SK-N-SH (cell line): ENCODE measurements at regions not wholly inside any gene's neighbourhood (a gene's known extent, or its start where the extent isn't known, plus 50 kb on each side); places are given as distances from the start of the nearest gene placed in this dataset.

Experiments
- CTCF ChIA-PET: fragments of 300-600, 350-600 bp; formaldehyde crosslinking; extraction: SDS; loops from one replicate; lab custom pipeline; 2021; lab: Yijun Ruan, JAX
- POLR2A ChIA-PET: fragments of 350-600 bp; sonication (Branson Sonifier 250); formaldehyde crosslinking; extraction: SDS; loops from one replicate; lab custom pipeline; 2020; ENCODE audit warnings: antibody characterized with exemption, inconsistent platforms; lab: Yijun Ruan, JAX
- DNase-seq: peaks from one replicate; pipeline ENCODE4 v3.0.0; 2012
- H2AFZ ChIP-seq: fragments of 200-600 bp; sonication (generic); 2 replicates; pipeline ENCODE4 v1.8.1; 2016; ENCODE audit warnings: antibody characterized with exemption, mild to moderate bottlenecking, low read depth
- H3F3A ChIP-seq: fragments of 200-600 bp; sonication (generic); replicated peaks from 2 replicates; pipeline ENCODE3; 2016; ENCODE audit warnings: antibody characterized with exemption, mild to moderate bottlenecking; ENCODE audit not compliant: insufficient read depth
- H3K27ac ChIP-seq, 2 experiments: fragments of 200-500 bp in 1 of 2; fragments of 200-600 bp in 1 of 2; sonication (Bioruptor generic) in 1 of 2; sonication (generic), shearing (Covaris generic) in 1 of 2; 2 replicates each; pipeline versions ENCODE4 v1.5.1 to v1.6.1; 2014 to 2016; ENCODE audit warnings: low read depth in 2 of 2, inconsistent platforms in 1 of 2, low read length in 1 of 2, mild to moderate bottlenecking in 1 of 2, mixed read lengths in 1 of 2
- H3K27me3 ChIP-seq: fragments of 200-600 bp; sonication (generic), shearing (Covaris generic); 2 replicates; pipeline ENCODE4 v1.6.1; 2016; ENCODE audit warnings: mixed run types; ENCODE audit not compliant: insufficient read depth
- H3K36me3 ChIP-seq, 2 experiments: fragments of 200-500 bp in 1 of 2; fragments of 200-600 bp in 1 of 2; sonication (Bioruptor generic) in 1 of 2; sonication (generic) in 1 of 2; replicated peaks in 1 of 2; 2 replicates each; pipeline versions ENCODE3 to v1.5.1; 2014 to 2016; ENCODE audit warnings: low read length in 1 of 2, mild to moderate bottlenecking in 1 of 2; ENCODE audit not compliant: insufficient read depth in 2 of 2, control insufficient read depth in 1 of 2
- H3K4me1 ChIP-seq, 2 experiments: fragments of 200-500 bp in 1 of 2; fragments of 200-600 bp in 1 of 2; sonication (Bioruptor generic) in 1 of 2; sonication (generic), shearing (Covaris generic) in 1 of 2; 2 replicates each; pipeline versions ENCODE4 v1.5.1 to v1.6.1; 2014 to 2016; ENCODE audit warnings: low read depth in 1 of 2, low read length in 1 of 2, mixed run types in 1 of 2; ENCODE audit not compliant: insufficient read depth in 2 of 2, control insufficient read depth in 1 of 2
- H3K4me2 ChIP-seq: fragments of 200-600 bp; sonication (generic), shearing (Covaris generic); 2 replicates; pipeline ENCODE4 v1.6.1; 2017; ENCODE audit warnings: mixed run types
- H3K4me3 ChIP-seq, 2 experiments: fragments of 200-500 bp in 1 of 2; fragments of 200-600 bp in 1 of 2; sonication (Bioruptor generic) in 1 of 2; sonication (generic), shearing (Covaris generic) in 1 of 2; 2 replicates each; pipeline versions ENCODE4 v1.5.1 to v1.8.1; 2014 to 2016; ENCODE audit warnings: low read depth in 2 of 2, inconsistent platforms in 1 of 2, low read length in 1 of 2, mild to moderate bottlenecking in 1 of 2, mixed read lengths in 1 of 2, moderate library complexity in 1 of 2
- H3K79me2 ChIP-seq: fragments of 200-600 bp; sonication (generic); 2 replicates; pipeline ENCODE4 v1.8.1; 2017; ENCODE audit warnings: mild to moderate bottlenecking; ENCODE audit not compliant: insufficient read depth
- H3K9ac ChIP-seq: fragments of 200-600 bp; sonication (generic); 2 replicates; pipeline ENCODE4 v1.6.1; 2017; ENCODE audit warnings: mixed run types
- H3K9me2 ChIP-seq: fragments of 200-600 bp; sonication (generic); 2 replicates; pipeline ENCODE4 v1.6.1; 2017; ENCODE audit warnings: mixed run types
- H3K9me3 ChIP-seq: fragments of 200-600 bp; sonication (generic); 2 replicates; pipeline ENCODE4 v1.6.1; 2017; ENCODE audit warnings: mixed run types, mild to moderate bottlenecking, moderate library complexity
- H4K20me1 ChIP-seq: fragments of 200-600 bp; sonication (generic); 2 replicates; pipeline ENCODE4 v1.6.1; 2017; ENCODE audit warnings: mild to moderate bottlenecking, mixed run types; ENCODE audit not compliant: insufficient read depth
- ELF1 ChIP-seq: IDR thresholded peaks from 2 replicates; pipeline ENCODE4 v1.4.0; 2012
- FOSL2 ChIP-seq: IDR thresholded peaks from 2 replicates; pipeline ENCODE4 v1.4.0; 2012; ENCODE audit warnings: low read depth, mild to moderate bottlenecking, moderate library complexity, borderline replicate concordance
- GABPA ChIP-seq: IDR thresholded peaks from 2 replicates; pipeline ENCODE4 v1.4.0; 2012; ENCODE audit warnings: low read depth, mild to moderate bottlenecking
- JUND ChIP-seq: IDR thresholded peaks from 2 replicates; pipeline ENCODE4 v1.4.0; 2012
- MEF2A ChIP-seq: IDR thresholded peaks from 2 replicates; pipeline ENCODE4 v1.4.0; 2012; ENCODE audit warnings: low read depth, borderline replicate concordance
- NFIC ChIP-seq: IDR thresholded peaks from 2 replicates; pipeline ENCODE4 v1.4.0; 2012; ENCODE audit warnings: borderline replicate concordance
- NRF1 ChIP-seq: IDR thresholded peaks from 2 replicates; pipeline ENCODE4 v1.6.1; 2012; ENCODE audit warnings: low read depth, mild to moderate bottlenecking, low read length
- POLR2AphosphoS5 ChIP-seq: IDR thresholded peaks from 2 replicates; pipeline ENCODE4 v1.6.1; 2012; ENCODE audit warnings: low read depth, low read length
- RCOR1 ChIP-seq: fragments of 150-350 bp; IDR thresholded peaks from 2 replicates; pipeline ENCODE4 v1.6.1; 2017; ENCODE audit warnings: antibody characterized with exemption, low read length
- RFX5 ChIP-seq: IDR thresholded peaks from 2 replicates; pipeline ENCODE4 v1.6.1; 2012; ENCODE audit warnings: mild to moderate bottlenecking, improper control_type of control experiment, low read length
- RXRA ChIP-seq: IDR thresholded peaks from 2 replicates; pipeline ENCODE4 v1.4.0; 2012; ENCODE audit warnings: low read depth, mild to moderate bottlenecking, borderline replicate concordance
- TAF1 ChIP-seq: IDR thresholded peaks from 2 replicates; pipeline ENCODE4 v1.6.1; 2012; ENCODE audit warnings: low read depth, mild to moderate bottlenecking, low read length, moderate library complexity, borderline replicate concordance
- TEAD4 ChIP-seq: IDR thresholded peaks from 2 replicates; pipeline ENCODE4 v1.4.0; 2012; ENCODE audit warnings: mild to moderate bottlenecking, borderline replicate concordance; ENCODE audit not compliant: insufficient read depth
- WGBS: methylation state at CpG from one replicate; pipeline ENCODE4 v1.1.6; 2017; ENCODE audit warnings: low lambda C conversion rate; 5-methylcytosine and 5-hydroxymethylcytosine counted together
- TF ChIP-seq, protein P1 (sequence below): IDR thresholded peaks from 2 replicates; pipeline ENCODE4 v1.4.0; 2012; ENCODE audit warnings: low read depth, borderline replicate concordance
- TF ChIP-seq, protein P2 (sequence below): fragments of 150-350 bp; IDR thresholded peaks from 2 replicates; pipeline ENCODE4 v1.6.1; 2016; ENCODE audit warnings: mild to moderate bottlenecking, low read depth, low read length
- TF ChIP-seq, protein P3 (sequence below): IDR thresholded peaks from 2 replicates; pipeline ENCODE4 v1.4.0; 2012; ENCODE audit warnings: low read depth, borderline replicate concordance
- TF ChIP-seq, protein P4 (sequence below): IDR thresholded peaks from 2 replicates; pipeline ENCODE4; 2012
- TF ChIP-seq, protein P5 (sequence below): IDR thresholded peaks from 2 replicates; pipeline ENCODE4 v1.6.1; 2012; ENCODE audit warnings: mild to moderate bottlenecking, low read depth, low read length, moderate library complexity

DNA sequence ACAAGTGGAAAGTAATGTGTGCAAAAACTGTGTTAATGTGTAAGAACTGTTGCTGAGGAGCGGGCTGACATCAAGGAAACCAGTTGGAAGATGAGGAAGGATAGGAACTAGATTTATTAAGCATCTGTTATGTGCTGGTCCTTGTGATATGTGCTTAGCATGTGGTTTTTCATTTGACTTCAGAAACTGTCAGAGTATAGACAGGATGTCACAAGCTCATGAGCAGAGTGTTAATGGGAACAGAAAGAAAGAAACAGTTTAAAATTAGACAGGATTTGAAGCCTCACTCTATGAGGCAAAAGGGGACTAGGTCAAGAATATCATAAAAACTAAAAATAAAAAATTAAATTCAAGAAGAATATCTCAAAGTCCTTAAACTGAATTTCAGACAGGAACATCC lies 270.6 kb upstream of the DPPA4 start (continued):
- TF ChIP-seq, protein P1, sequence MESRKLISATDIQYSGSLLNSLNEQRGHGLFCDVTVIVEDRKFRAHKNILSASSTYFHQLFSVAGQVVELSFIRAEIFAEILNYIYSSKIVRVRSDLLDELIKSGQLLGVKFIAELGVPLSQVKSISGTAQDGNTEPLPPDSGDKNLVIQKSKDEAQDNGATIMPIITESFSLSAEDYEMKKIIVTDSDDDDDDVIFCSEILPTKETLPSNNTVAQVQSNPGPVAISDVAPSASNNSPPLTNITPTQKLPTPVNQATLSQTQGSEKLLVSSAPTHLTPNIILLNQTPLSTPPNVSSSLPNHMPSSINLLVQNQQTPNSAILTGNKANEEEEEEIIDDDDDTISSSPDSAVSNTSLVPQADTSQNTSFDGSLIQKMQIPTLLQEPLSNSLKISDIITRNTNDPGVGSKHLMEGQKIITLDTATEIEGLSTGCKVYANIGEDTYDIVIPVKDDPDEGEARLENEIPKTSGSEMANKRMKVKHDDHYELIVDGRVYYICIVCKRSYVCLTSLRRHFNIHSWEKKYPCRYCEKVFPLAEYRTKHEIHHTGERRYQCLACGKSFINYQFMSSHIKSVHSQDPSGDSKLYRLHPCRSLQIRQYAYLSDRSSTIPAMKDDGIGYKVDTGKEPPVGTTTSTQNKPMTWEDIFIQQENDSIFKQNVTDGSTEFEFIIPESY, result no peak
- no peak for TF ChIP-seq POLR2AphosphoS5

DNA sequence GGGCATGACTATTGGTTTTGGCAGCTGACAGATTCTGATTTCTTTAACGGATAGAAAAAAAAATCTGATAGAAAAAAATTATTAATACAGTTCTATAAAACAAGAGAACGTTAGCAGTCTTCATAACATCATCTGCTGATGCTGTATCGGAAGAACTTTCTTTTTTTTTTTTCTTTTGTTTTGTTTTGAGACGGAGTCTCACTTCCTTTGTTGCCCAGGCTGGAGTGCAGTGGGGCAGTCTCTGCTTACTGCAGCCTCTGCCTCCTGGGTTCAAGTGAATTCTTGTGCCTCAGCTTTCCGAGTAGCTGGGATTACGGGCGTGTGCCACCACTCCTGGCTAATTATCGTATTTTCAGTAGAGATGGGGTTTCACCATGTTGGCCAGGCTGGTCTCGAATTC lies 271.2 kb upstream of the DPPA4 start:
- H3K9me3 ChIP-seq, result no peaks in the 10 kb centered on the region
- H2AFZ ChIP-seq, result no peak overlapping the region
- DNase-seq, result no peak
- no peaks in the 10 kb centered on the region for H3F3A ChIP-seq
- H3K4me2 ChIP-seq, result no peak overlapping the region
- H3K27ac ChIP-seq, result no peak overlapping the region
- 78% methylated on average over 9 of the region's 9 CpGs for WGBS
- no peak overlapping the region for H3K4me3 ChIP-seq
- no peaks in the 10 kb centered on the region for H3K79me2 ChIP-seq
- H3K36me3 ChIP-seq, result no peaks in the 10 kb centered on the region
- POLR2A ChIA-PET, result no interaction called here
- CTCF ChIA-PET, result interaction anchor here (0.7 kb wide), 1 partner anchor 1592 kb away, joined by 4 read pairs; no protein-coding TSS in a partner anchor
- no peaks in the 10 kb centered on the region; a peak in 1 of 4 replicates for H3K4me1 ChIP-seq
- no peaks in the 10 kb centered on the region for H4K20me1 ChIP-seq
- no peaks in the 10 kb centered on the region for H3K27me3 ChIP-seq
- no peak overlapping the region for H3K9ac ChIP-seq
- no peaks in the 10 kb centered on the region for H3K9me2 ChIP-seq
- TF ChIP-seq, protein P2, sequence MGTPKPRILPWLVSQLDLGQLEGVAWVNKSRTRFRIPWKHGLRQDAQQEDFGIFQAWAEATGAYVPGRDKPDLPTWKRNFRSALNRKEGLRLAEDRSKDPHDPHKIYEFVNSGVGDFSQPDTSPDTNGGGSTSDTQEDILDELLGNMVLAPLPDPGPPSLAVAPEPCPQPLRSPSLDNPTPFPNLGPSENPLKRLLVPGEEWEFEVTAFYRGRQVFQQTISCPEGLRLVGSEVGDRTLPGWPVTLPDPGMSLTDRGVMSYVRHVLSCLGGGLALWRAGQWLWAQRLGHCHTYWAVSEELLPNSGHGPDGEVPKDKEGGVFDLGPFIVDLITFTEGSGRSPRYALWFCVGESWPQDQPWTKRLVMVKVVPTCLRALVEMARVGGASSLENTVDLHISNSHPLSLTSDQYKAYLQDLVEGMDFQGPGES, result no peak
- no peak for TF ChIP-seq RFX5
- TF ChIP-seq RCOR1, result no peak
- TF ChIP-seq RXRA, result no peak
- TF ChIP-seq, protein P1, result no peak
- TF ChIP-seq, protein P3, sequence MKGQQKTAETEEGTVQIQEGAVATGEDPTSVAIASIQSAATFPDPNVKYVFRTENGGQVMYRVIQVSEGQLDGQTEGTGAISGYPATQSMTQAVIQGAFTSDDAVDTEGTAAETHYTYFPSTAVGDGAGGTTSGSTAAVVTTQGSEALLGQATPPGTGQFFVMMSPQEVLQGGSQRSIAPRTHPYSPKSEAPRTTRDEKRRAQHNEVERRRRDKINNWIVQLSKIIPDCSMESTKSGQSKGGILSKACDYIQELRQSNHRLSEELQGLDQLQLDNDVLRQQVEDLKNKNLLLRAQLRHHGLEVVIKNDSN, result no peak
- TF ChIP-seq TEAD4, result no peak
- TF ChIP-seq ELF1, result no peak
- TF ChIP-seq, protein P4, sequence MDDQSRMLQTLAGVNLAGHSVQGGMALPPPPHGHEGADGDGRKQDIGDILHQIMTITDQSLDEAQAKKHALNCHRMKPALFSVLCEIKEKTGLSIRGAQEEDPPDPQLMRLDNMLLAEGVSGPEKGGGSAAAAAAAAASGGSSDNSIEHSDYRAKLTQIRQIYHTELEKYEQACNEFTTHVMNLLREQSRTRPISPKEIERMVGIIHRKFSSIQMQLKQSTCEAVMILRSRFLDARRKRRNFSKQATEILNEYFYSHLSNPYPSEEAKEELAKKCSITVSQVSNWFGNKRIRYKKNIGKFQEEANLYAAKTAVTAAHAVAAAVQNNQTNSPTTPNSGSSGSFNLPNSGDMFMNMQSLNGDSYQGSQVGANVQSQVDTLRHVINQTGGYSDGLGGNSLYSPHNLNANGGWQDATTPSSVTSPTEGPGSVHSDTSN, result no peak
- no peak for TF ChIP-seq MEF2A
- TF ChIP-seq FOSL2, result no peak
- TF ChIP-seq, protein P5, sequence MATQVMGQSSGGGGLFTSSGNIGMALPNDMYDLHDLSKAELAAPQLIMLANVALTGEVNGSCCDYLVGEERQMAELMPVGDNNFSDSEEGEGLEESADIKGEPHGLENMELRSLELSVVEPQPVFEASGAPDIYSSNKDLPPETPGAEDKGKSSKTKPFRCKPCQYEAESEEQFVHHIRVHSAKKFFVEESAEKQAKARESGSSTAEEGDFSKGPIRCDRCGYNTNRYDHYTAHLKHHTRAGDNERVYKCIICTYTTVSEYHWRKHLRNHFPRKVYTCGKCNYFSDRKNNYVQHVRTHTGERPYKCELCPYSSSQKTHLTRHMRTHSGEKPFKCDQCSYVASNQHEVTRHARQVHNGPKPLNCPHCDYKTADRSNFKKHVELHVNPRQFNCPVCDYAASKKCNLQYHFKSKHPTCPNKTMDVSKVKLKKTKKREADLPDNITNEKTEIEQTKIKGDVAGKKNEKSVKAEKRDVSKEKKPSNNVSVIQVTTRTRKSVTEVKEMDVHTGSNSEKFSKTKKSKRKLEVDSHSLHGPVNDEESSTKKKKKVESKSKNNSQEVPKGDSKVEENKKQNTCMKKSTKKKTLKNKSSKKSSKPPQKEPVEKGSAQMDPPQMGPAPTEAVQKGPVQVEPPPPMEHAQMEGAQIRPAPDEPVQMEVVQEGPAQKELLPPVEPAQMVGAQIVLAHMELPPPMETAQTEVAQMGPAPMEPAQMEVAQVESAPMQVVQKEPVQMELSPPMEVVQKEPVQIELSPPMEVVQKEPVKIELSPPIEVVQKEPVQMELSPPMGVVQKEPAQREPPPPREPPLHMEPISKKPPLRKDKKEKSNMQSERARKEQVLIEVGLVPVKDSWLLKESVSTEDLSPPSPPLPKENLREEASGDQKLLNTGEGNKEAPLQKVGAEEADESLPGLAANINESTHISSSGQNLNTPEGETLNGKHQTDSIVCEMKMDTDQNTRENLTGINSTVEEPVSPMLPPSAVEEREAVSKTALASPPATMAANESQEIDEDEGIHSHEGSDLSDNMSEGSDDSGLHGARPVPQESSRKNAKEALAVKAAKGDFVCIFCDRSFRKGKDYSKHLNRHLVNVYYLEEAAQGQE, result no peak
- no peak for TF ChIP-seq TAF1
- no peak for TF ChIP-seq JUND
- no peak for TF ChIP-seq GABPA
- no peak for TF ChIP-seq NFIC
- TF ChIP-seq NRF1, result no peak
- TF ChIP-seq, all 33 proteins: peak for 0
